Breast epithelium (tissue), 4 donors: ENCODE measurements at regions not wholly inside any gene's neighbourhood (a gene's known extent, or its start where the extent isn't known, plus 50 kb on each side); places are given as distances from the start of the nearest gene placed in this dataset.

ENCODE experiments used
- DNase-seq, 2 donors: peaks; one replicate each; pipeline ENCODE4 v3.0.0-alpha.2; 2019; ENCODE audit warnings: low spot score in 2 of 2
- H3K27ac ChIP-seq, 2 donors: fragments of 200-600 bp; sonication (generic) in 1 of 2; one replicate each; pipeline ENCODE4 v1.5.1; 2016 to 2019; ENCODE audit warnings: mild to moderate bottlenecking in 1 of 2
- H3K27me3 ChIP-seq, 2 donors: fragments of 200-600 bp; sonication (generic) in 1 of 2; one replicate each; pipeline versions ENCODE4 v1.5.1 to v1.6.0; 2017 to 2019; ENCODE audit warnings: control low read depth in 1 of 2, mild to moderate bottlenecking in 1 of 2
- H3K36me3 ChIP-seq: fragments of 200-600 bp; one replicate; pipeline ENCODE4 v1.5.1; 2019
- H3K4me1 ChIP-seq, 2 donors: fragments of 200-600 bp; sonication (generic); one replicate each; pipeline ENCODE4 v1.5.1; 2016 to 2019; ENCODE audit warnings: control low read depth in 1 of 2
- H3K4me3 ChIP-seq, 3 donors: fragments of 200-600 bp; sonication (generic); 1 replicate in 2 of 3; 2 replicates in 1 of 3; pipeline ENCODE4 v1.5.1; 2016 to 2019; ENCODE audit warnings: mild to moderate bottlenecking in 3 of 3, moderate library complexity in 2 of 3
- H3K9me3 ChIP-seq, 2 donors: fragments of 200-600 bp; sonication (generic) in 1 of 2; one replicate each; pipeline ENCODE4 v1.5.1; 2016 to 2019; ENCODE audit warnings: control low read depth in 1 of 2
- CTCF ChIP-seq, 3 donors: fragments of 450-650 bp; IDR thresholded peaks; one replicate each; pipeline ENCODE4 v1.5.1; 2016 to 2017; ENCODE audit warnings: antibody characterized with exemption in 3 of 3, mild to moderate bottlenecking in 3 of 3, moderate library complexity in 3 of 3
- POLR2A ChIP-seq: fragments of 450-650 bp; IDR thresholded peaks from one replicate; pipeline ENCODE4 v1.6.1; 2016; ENCODE audit warnings: antibody characterized with exemption, mild to moderate bottlenecking, moderate library complexity
- POLR2AphosphoS5 ChIP-seq, 3 donors: sonication (generic); formaldehyde crosslinking; IDR thresholded peaks; one replicate each; pipeline ENCODE4 v1.6.1; 2017; ENCODE audit warnings: antibody characterized with exemption in 3 of 3
- intact Hi-C: fragments of 100-400 bp; cut with DNase I; formaldehyde crosslinking; loops from one replicate; pipeline ENCODE4 v1.15.1; 2023; ENCODE audit warnings: low total_unique reads

- H3K4me3 ChIP-seq = no peak overlapping the region
- H3K36me3 ChIP-seq = no peaks in the 10 kb centered on the region
- H3K4me1 ChIP-seq = no peaks in the 10 kb centered on the region
- no peaks in the 10 kb centered on the region for H3K9me3 ChIP-seq
- peak overlapping the region; percentile 62 to 66 for H3K27ac ChIP-seq
- TF ChIP-seq POLR2AphosphoS5 (IDR thresholded peaks at IDR 0.05) = peak in 2 of 3 donors; percentile 82 to 85
- no peak for TF ChIP-seq POLR2A
- TF ChIP-seq CTCF (IDR thresholded peaks at IDR 0.05) = no peak
- no peaks in the 10 kb centered on the region for H3K27me3 ChIP-seq
- intact Hi-C loops = no loop called here
- DNase-seq = peak in 1 of 2 donors; percentile 54
These were observed 391.9 kb upstream of the THBS1 start for GRCh38 chr15:39188930-39189329.

GRCh38 chr15:39191871-39192291, 389.0 kb upstream of the THBS1 start:
- intact Hi-C loops = no loop called here
- H3K27ac ChIP-seq = peak overlapping the region; percentile 48 to 66
- DNase-seq = no peak
- TF ChIP-seq POLR2AphosphoS5 (IDR thresholded peaks at IDR 0.05) = no peak
- no peak for TF ChIP-seq POLR2A
- TF ChIP-seq CTCF (IDR thresholded peaks at IDR 0.05) = no peak
- H3K9me3 ChIP-seq = no peaks in the 10 kb centered on the region
- no peak overlapping the region for H3K4me3 ChIP-seq
- no peaks in the 10 kb centered on the region for H3K36me3 ChIP-seq
- H3K27me3 ChIP-seq = no peaks in the 10 kb centered on the region
- H3K4me1 ChIP-seq = no peaks in the 10 kb centered on the region

GRCh38 chr15:39192351-39192750, 388.5 kb upstream of the THBS1 start:
- Histone ChIP-seq H3K27me3 (no peaks in the 10 kb centered on the region), H3K9me3 (no peaks in the 10 kb centered on the region), H3K27ac (peak overlapping the region; percentile 48 to 66), H3K4me3 (no peak overlapping the region), H3K36me3 (no peaks in the 10 kb centered on the region), H3K4me1 (no peaks in the 10 kb centered on the region)
- TF ChIP-seq POLR2A (no peak), POLR2AphosphoS5 (IDR thresholded peaks at IDR 0.05) (no peak), CTCF (IDR thresholded peaks at IDR 0.05) (no peak)
- intact Hi-C loops = no loop called here
- no peak for DNase-seq

- TF ChIP-seq POLR2A (no peak), POLR2AphosphoS5 (IDR thresholded peaks at IDR 0.05) (no peak)
- H3K36me3 ChIP-seq = no peaks in the 10 kb centered on the region
- no peaks in the 10 kb centered on the region for H3K4me1 ChIP-seq
- no peak overlapping the region for H3K27ac ChIP-seq
- DNase-seq = no peak
- no peaks in the 10 kb centered on the region for H3K9me3 ChIP-seq
- no peak overlapping the region for H3K4me3 ChIP-seq
- H3K27me3 ChIP-seq = no peaks in the 10 kb centered on the region
- intact Hi-C loops = no loop called here
These were observed 387.8 kb upstream of the THBS1 start for GRCh38 chr15:39192979-39193560.

GRCh38 chr15:39193611-39194010, 387.3 kb upstream of the THBS1 start:
- intact Hi-C loops = no loop called here
- H3K27me3 ChIP-seq = no peaks in the 10 kb centered on the region
- no peak overlapping the region for H3K27ac ChIP-seq

More at GRCh38 chr15:39193611-39194010, 387.3 kb upstream of the THBS1 start:
- H3K4me1 ChIP-seq = no peaks in the 10 kb centered on the region
- no peak for TF ChIP-seq POLR2AphosphoS5 (IDR thresholded peaks at IDR 0.05)
- TF ChIP-seq POLR2A = no peak
- TF ChIP-seq CTCF (IDR thresholded peaks at IDR 0.05) = no peak
- DNase-seq = no peak
- H3K4me3 ChIP-seq = no peak overlapping the region
- H3K36me3 ChIP-seq = no peaks in the 10 kb centered on the region
- no peaks in the 10 kb centered on the region for H3K9me3 ChIP-seq
